Nucleus accumbens (tissue), 56 donors: ENCODE measurements at regions not wholly inside any gene's neighbourhood (a gene's known extent, or its start where the extent isn't known, plus 50 kb on each side); places are given as distances from the start of the nearest gene placed in this dataset.
"Not testable (repeated sequence)": the region's sequence is repeated elsewhere in the genome, so short reads cannot be mapped to it uniquely, and the experiment has no call there.

Source experiments
- DNase-seq, 56 donors: peaks; one replicate each; lab custom pipeline; 2025; lab: John Stamatoyannopoulos, UW

DNA sequence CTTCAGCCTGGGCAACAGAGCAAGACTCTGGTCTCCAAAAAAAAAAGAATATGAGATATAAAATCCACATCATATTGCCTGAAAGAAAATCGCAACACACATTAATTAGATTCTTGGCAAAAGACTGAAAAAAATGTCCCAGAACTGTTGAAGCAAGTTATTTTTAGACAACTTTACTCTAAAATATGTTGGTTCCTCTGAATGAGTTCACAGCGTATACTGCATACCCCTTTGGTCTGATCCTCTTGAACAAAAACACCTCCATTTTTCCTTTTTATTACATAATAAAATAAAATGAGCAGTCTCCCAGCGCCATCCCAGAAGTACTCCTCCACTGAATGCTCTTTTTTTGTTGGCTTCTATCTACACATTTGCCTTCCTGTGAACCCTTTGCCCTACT lies 126.0 kb upstream of the TMEM170B start:
- DNase-seq: no peak

DNA sequence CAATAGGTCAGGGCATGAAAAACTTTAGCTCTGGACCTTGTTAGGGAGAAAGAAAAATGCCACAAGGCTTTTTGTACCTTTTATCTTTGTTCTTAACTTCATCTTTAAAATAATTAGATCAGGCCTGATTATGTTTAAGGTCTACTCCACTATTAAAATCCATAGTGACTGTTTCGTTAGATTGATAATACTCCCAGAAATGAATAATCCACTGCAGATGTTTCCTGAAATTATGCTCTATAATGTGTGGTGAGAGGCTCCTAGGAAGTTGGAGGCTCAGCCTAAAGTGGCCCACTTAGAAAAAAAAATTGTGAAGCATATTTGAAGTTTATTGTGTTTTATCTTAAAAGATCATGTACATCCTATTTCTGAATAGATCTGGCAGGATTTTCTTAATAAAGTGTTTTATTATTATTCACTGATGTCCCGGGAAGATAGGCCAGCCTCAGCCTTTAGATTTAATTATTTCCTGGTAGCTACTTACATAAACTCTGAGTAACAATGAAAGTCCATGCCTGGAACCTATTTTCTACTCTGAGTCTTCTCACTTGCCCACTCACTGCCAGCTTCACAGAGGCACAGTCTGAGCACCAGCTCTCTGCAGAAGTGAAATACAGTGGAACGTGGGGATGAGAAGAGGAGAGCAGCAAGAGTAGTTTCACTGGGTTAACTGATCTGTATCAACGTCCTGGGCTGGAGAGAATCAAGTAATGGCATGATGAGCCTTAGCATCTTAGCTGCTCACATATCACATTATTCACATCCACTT lies 126.8 kb upstream of the TMEM170B start:
- no peak for DNase-seq

DNA sequence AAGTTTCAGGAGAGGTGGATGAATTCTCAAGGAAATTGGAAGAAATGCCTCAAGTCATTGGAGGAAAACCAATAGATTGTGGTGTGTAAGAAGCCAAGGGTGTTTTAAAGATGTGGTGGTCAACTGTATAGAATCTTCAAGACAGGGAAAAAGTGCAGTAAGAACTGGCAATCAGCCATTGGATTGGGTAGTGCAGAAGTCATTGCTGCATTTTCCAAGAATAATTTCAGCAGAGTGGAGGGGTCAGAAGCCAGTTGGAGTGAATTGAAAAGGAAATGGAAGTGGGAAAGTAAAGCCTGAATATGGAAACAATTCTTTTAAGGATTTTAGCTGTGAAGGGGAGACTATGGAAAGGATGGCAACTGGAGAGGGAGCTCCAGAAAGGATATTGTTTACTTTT lies 128.2 kb upstream of the TMEM170B start:
- no peak for DNase-seq

DNA sequence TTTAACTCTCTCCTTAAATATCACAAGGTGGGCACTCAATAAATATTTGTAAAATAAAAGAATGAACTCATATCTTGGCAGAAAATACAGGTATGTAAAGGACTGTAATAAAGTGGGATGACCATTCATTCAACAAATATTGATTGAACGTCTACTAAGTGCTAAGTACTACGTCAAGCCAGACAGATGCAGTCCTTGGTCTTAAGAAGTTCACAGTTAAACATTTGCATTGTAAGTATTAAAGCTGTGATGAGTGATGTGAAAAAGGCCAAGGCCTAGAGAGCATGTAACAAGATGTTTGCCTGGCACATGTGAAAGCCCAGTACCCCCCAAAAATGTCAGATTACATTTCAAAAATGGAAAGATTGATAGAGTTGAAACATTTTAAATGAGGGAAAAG lies 130.1 kb upstream of the TMEM170B start:
- no peak for DNase-seq

DNA sequence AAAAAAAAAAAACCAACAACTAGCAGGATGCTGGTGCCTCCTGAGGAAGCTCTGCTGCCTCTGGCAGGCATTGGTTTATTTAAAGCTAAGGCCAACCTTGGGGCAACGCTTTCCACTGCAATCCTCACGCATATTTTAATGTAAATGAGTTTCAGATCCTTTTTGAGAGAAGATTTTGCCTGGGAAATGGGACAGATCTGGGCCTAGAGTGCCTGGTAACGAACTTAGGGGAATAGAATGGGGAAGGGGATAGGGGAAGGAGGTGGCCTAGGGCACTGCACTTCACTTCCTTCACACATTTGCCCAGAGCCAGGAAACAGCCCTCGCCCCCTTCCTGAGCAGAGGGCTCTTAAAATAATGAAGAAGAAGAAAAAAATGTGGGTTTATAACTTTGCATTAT lies 132.7 kb upstream of the TMEM170B start:
- DNase-seq: no peak

DNA sequence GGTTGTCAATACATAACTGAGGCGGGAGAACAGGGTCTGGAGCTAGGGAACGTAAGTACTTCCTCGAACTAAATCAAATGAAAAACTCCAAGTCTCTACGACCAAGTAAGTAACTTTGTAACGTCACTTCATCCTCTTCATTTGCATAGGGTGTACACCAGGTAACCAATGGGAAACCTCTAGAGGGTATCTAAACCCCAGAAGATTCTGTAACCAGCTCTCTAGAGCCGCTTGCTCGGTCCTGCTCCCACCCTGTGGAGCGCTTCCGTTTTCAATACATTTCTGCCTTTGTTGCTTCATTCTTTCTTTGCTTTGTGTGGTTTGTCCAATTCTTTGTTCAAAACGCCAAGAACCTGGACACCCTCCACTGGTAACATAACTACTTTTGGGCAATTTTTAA lies 133.5 kb upstream of the TMEM170B start:
- DNase-seq: no peak

DNA sequence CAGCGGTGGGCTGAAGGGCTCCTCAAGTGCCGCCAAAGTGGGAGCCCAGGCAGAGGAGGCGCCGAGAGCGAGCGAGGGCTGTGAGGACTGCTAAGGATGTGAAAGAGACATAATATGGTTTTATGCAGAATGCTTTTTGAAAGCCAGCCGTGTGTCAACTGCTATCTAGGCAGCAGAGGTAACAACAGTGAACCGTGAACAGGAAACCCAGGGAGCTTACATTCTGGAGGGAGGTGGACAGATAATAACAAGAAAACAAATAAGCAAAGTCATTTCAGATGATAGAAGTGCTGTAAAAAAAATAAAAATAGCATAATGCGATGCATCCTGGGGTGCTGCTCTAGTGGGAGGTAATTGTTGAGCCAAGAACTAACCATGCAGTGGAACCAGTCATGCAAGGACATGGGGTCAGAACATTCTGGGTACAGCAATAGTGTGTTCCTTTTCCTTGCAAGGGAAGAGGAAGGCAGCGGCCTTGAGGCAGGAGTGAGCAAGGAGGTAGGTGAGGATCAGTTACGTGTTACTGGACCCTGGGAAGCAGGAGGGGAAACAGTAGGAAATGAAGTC lies 134.4 kb upstream of the TMEM170B start:
- no peak for DNase-seq

DNA sequence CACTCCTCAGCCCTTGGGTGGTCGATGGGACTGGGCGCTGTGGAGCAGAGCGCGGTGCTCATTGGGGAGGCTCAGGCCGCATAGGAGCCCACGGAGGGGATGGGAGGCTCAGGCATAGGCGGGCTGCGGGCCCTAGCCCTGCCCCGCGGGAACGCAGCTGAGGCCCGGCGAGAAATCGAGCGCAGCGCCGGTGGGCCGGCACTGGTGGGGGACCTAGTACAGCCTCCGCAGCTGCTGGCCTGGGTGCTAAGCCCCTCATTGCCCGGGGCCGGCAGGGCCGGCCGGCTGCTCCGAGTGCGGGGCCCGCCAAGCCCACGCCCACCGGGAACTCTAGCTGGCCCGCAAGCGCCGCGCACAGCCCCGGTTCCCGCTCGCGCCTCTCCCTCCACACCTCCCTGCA lies 135.0 kb upstream of the TMEM170B start:
- DNase-seq: not testable (repeated sequence)

DNA sequence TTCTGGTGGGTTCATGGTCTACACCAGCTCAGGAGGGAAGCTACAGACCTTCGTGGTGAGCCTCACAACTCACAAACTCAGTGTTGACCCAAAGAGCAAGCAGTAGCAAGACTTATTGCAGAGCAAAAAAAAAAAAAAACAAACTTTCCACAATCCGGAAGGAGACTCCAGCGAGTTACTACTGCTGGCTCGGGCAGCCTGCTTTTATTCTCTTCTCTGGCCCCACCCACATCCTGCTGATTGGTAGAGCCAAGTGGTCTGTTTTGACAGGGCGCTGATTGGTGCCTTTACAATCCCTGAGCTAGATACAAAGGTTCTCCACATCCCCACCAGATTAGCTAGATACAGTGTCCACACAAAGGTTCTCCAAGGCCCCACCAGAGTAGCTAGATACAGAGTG lies 135.6 kb upstream of the TMEM170B start:
- DNase-seq: not testable (repeated sequence)

DNA sequence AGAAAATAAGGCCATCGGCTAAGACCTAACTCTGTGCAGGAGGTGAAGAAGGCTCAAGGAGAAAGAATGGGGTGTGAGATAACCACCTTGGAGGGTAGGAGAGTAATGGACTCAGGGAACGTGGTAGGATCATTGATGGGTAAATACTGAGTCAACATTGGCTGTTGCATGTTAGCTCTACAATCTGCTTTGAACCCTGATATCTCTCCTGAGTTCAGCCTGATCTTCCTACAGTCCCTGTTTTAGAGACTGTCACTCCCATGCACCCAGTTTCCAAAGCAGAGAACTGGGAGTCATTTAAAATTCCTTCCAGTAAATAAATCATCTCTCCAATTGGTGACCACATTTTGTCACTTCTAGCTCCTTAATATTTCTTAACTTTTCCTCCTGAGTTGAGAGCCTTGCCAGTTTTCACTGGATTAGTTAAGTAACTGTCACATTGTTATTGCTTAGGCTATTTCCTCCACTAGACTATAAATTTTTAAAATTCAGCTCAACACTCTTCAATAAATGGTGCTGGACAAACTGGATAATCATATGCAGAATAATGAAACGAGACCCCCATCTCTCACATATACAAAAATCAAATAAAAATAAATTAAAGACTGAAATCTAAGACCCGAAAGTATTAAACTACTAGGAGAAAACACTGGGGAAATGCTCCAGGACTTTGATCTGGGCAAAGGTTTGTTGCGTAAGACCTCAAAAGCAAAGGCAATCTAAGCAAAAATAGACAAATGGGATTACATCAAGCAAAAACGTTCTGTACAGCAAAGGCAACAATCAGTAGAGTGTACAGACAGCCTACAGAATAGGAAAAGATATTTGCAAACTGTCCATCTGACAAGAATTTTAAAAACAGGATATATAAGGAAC lies 138.9 kb upstream of the TMEM170B start:
- no peak for DNase-seq

DNA sequence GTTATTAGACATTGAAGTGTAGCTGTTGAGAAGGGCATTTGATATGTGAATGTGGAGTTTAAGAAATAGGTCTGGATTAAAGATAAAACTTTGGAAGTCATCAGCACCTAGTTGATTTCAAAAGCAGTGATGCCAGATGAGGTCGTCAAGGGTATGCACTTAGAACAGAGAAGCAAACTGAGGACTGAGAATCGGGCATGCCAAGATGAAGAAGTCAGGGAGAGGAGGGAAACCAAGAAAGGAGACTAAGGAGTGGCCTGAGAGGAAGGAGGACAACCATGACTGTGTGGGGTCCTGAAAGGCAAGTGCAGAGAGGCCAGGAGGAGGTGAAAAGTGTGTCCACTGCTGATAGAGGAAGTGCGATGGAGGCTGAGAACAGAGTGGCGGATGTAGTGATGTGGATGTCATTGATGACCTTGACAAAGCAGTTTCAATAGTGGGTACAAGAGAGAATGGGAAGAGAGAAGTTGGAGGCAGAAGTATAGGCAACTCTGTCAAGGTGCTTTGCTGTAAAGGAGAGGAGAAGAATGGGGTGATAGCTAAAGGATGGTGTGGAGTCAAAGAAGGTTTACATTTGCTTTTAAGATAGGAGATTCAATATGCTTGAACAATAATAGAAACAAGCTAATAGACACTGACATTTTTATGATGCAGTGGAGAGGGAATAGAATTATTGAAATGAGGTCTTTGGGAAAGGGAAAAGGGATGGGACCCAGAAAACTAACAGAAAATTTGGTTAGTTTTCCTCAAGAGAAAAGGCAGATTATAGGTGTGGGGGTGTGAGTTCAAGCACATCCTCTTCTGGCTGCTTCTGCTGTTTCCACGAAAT lies 139.7 kb upstream of the TMEM170B start:
- DNase-seq: no peak

DNA sequence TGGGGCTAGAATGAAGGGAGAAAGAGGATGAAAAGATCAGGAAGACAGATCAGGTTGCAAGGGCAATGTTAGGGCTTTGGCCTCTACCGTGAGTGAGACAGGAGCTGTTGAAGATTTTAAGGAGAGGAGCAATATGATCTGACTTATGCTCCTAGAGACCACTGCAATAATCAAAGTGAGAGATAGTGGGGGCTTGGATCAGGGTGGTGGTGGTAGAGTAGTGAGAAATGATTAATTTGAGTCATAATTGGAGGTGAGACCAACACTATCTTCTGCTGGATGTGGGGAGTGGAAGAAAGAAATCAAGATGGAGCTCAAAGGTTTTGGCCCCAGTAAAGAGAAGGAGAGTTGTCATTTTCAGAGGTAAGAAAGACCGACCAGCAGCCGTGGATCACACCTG lies 140.7 kb upstream of the TMEM170B start:
- DNase-seq: no peak

DNA sequence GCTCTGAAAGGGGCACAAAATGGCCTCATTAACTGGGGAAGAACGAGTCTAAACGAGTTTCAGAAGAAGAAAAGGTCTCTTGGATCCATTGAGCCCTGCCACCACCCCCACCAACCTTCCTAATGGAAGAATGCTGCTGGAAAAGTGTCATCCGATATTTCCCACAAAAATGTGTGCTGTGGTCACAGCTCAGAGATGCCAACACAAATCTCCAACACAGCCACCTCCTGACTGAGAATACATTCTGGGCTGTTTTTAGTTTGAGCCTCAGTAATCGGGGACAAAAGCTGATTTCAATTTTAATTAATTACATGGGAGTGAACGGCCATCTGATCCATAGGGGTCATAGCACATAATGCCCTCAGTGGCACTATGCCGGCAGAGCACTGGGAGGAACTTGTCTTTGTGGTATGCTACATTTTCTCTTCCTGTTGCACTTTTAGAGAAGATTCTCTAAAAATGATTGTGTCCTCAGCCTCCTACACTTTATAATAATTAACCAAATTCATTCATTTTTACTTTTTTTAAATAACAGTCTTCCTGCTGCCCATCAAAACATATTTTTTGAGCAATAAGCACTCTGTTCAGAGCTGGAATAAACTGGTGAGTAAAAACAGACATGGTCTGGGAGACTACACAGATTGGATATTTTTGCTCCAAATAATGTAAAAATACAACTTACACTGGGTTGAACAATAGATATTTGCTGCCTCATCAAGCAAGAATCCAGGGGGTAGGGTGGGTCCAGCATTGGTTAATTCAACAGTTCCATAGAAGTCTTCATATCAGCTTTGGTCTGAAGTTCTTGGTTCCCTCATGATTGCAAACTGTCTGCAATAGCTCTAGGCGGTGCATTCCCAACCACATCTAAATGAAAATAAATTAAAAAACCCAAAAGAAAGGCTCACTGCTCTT lies 143.6 kb upstream of the TMEM170B start:
- DNase-seq: no peak

DNA sequence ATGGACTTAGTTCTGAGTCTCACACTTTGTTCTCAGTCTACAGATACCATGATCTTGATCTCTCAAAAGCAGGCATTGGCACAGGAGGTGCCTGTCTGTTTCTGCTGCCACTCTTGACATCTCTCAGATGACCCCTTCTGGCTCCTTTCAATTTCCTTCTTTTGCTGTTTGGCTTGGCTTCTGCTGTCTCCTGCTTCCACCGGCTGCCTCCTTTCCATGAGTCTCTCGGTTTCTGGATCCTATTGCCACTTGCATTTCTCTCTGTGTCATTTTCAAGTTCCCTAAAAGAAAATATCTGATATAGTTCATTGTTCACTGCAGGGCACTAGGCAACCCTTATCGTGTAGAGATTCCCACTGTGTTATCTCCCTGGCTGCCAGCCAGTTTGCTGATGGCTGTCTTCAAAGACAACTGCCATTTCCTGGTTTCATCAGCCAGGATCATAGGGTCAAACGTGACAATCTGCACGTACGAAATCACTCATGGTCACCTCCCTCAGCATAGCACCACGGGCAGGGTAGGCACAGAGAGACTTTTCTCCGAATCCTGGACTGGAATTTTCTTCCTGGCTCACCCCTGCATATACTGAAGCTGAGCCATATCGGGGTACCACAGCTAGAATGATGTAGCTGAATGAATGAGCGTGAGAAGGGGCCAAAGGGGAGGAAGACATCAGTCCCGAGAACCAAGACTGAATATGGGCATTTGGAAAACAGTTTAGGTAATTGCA lies 144.6 kb upstream of the TMEM170B start:
- no peak for DNase-seq

DNA sequence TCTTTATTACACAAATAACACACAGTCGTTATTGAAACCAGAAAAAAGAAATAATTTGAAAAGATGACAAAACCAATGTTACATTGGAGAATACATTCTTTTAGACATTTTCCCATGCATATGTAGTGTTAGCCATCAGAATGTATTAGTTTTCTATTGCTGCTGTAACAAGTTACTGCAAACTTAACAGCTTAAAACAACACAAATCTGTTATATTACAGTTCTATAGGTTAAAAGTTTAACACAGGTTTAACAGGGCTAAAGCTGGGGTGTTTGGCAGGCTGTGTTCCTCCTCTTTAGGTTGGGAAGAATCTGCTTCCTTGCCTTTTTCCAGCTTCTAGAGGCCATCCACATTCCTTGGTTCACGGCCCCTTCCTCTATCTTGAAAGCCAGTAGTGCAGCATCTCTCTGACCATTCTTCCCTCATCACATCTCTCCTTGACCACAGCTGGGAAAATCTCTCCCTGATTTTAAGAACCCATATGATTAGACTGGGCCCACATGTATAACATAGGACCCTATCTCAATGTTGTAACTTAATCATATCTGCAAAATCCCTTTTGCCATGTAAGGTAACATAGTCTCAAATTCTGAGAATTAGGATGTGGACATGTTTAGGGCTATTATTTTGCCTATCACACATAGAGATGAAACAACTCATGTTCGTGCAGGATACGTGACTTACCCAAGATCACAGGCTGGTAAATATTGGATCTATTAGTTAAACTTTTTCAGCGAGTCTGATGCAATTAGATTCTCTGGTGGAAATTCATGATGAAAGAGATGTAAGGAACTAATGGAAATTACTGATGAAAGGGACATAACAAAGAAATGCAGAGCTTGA lies 145.4 kb upstream of the TMEM170B start:
- no peak for DNase-seq

DNA sequence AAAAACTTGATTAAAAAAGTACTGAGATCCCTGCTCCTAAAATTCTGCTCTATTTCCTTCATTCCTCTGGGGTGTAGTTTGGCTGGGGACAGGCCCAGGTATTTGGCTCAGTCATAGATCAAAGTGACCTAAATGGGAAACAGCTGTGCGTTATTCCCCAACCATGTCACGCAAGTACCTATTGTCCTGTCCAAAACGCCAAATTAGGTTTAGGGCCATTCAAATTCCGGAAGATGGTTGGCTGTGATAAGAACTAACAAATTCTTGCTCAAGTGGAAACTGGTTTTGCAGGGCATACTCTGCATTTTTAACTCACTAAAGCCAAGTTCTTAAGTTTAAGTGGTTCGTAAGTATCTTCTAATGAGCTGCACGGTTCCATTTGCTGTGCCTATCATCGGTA lies 147.6 kb upstream of the TMEM170B start:
- no peak for DNase-seq

DNA sequence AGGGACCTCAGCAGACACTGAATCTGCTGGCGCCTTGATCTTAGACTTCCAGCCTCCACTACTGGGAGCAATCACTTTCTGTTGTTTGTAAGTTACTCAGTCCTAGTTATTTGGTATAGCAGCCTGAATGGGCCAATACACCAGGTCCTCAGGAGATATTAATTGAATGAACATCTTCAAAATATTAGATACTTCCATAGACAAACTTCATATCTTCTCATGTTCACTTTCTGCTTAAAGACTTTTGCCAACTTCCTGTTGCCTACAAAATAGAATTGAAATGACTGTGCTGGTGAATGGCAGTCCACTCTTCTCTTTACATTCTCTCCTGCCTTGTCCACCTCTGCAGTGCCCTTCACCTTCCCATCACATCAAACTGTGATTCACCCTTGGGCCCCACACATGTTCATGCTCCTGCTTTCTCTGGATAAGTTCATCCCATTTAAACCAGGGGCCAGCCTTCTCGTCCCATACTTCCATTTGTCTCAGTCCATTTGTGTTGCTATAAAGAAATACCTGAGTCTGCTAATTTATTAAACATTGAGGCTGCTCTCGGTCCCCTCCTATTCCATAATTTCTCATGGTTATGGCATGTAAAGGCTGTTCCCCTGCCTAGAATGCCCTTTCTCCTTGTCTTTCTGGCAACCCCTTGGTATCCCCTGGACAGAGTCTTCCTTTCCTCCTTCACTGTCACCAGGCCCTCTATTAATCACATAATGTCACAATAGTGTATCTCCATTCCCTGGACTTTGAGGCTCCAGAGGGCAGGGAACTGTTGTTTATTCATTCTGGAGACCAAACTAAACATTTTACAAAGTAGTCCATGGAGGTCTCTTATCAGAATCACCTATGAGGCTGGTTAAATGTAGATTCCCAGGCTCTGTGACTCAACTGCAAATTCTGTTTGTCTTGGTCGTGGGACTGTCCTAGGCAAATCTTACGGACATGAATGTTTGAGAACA lies 148.3 kb upstream of the TMEM170B start:
- no peak for DNase-seq
